OCI-LY1 (cell line): ENCODE measurements at regions not wholly inside any gene's neighbourhood (a gene's known extent, or its start where the extent isn't known, plus 50 kb on each side); places are given as distances from the start of the nearest gene placed in this dataset.

ENCODE experiments used
- CTCF ChIP-seq: fragments of 200-600 bp; sonication (generic), shearing (Covaris generic); IDR thresholded peaks from 2 replicates; pipeline ENCODE4 v1.5.1; 2017; ENCODE audit warnings: mild to moderate bottlenecking, antibody characterized with exemption, low read length, moderate library complexity, mixed read lengths
- EZH2 ChIP-seq: fragments of 200-600 bp; sonication (generic), shearing (Covaris generic); IDR thresholded peaks from 2 replicates; pipeline ENCODE4 v1.8.0; 2017; ENCODE audit warnings: borderline replicate concordance, mixed run types, mild to moderate bottlenecking, antibody characterized with exemption, low read length, moderate library complexity, mixed read lengths

GRCh38 chr13:111060237-111060919, 54.7 kb upstream of the ARHGEF7 start:
- no peak for TF ChIP-seq CTCF
- no peak for TF ChIP-seq EZH2
